ENCODE measurements at regions not wholly inside any gene's neighbourhood (a gene's known extent, or its start where the extent isn't known, plus 50 kb on each side); places are given as distances from the start of the nearest gene placed in this dataset.

DNA sequence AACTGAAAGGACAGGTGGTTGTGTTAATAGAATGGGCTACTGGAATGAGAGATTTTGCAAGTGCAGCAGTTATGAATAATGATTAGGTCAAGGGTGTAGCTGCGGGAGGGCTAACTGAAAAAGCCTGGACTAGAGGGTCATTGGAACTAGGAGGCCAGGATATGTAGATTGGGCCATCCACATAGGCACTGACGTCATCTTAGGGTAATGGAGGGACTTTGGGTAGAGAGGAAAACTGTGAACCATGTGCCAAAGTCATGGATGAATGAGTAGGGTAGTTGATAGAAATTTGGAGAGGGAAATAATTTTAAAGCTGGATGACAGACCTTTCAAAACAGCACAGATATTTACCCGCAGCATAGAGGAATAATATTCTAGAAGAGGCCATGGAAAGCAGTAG is 123.6 kb upstream of the SLITRK2 start:
- WGBS, 2 experiments (ENCODE audit: extremely low coverage in 2 of 2, insufficient read length in 1 of 2), result no CpG with 5 or more reads among the region's 3 CpGs
- no peak overlapping the region for H4K91ac ChIP-seq (ENCODE audit: insufficient read depth, low read depth, low read length)

More for the DNA sequence above, 123.6 kb upstream of the SLITRK2 start:
- Histone ChIP-seq H3K9me3 (ENCODE audit: control insufficient read depth, insufficient read depth, low read length) (peaks cover 2% of the 10 kb centered on the region; the same call in 1 of the 2 replicates), H4K20me1 (ENCODE audit: insufficient read depth, low read length) (no peaks in the 10 kb centered on the region), H3K27ac (ENCODE audit: insufficient read depth, low read length) (no peak overlapping the region), H3K36me3 (ENCODE audit: control insufficient read depth, insufficient read depth, low read length) (no peaks in the 10 kb centered on the region), H2BK5ac (ENCODE audit: low read depth, low read length, poor library complexity, severe bottlenecking) (no peak overlapping the region), H3K14ac (replicated peaks; ENCODE audit: low read depth, low read length) (no peak overlapping the region), H4K8ac (ENCODE audit: low read depth in 2 of 2, low read length in 2 of 2) (no peak overlapping the region), H3K9ac (ENCODE audit: low read depth, low read length) (no peak overlapping the region), H3K56ac (ENCODE audit: extremely low read depth, insufficient read depth, low read length) (no peak overlapping the region), H2BK120ac (ENCODE audit: low read depth, low read length) (no peak overlapping the region), H3K4me3 (ENCODE audit: insufficient read depth, low read depth, low read length) (no peak overlapping the region), H2AK5ac (ENCODE audit: low read depth, low read length) (no peak overlapping the region), H3K9me1 (ENCODE audit: insufficient read depth, low read length) (no peaks in the 10 kb centered on the region), H3K27me3 (ENCODE audit: control insufficient read depth, insufficient read depth, low read length) (no peaks in the 10 kb centered on the region), H3K18ac (ENCODE audit: low read depth, low read length) (no peak overlapping the region), H4K5ac (ENCODE audit: low read depth, low read length) (no peak overlapping the region), H2AFZ (replicated peaks; ENCODE audit: low read length, poor library complexity) (no peak overlapping the region), H3K79me1 (ENCODE audit: low read depth in 1 of 2, low read length in 2 of 2) (no peaks in the 10 kb centered on the region), H2AK9ac (replicated peaks; ENCODE audit: low read depth, low read length, poor library complexity) (no peak overlapping the region), H3K4me1 (ENCODE audit: control insufficient read depth, insufficient read depth, low read length) (no peaks in the 10 kb centered on the region), H2BK20ac (ENCODE audit: low read depth, low read length) (no peak overlapping the region), H3K4ac (ENCODE audit: low read depth, low read length) (no peak overlapping the region), H3K23ac (ENCODE audit: low read depth, low read length) (no peak overlapping the region), H2BK15ac (ENCODE audit: low read depth, low read length) (no peak overlapping the region), H3K4me2 (ENCODE audit: low read depth, low read length) (no peak overlapping the region)
- no TSS peak for BruUV-seq (replicated peaks)
- dilution Hi-C loops (cut with HindIII; ENCODE audit: low sequenced_read_pairs, unreplicated experiment), result no loop called here
- ChIA-PET CTCF (no interaction called here), POLR2A (ENCODE audit: unreplicated experiment) (no interaction called here)
- in situ Hi-C loops (cut with MboI; ENCODE audit: low sequenced_read_pairs), result no loop called here
- ATAC-seq (ENCODE audit: low read depth) (no peak), DNase-seq (no peak)
- no peak for TF ChIP-seq POLR2A (IDR thresholded peaks at IDR 0.05; ENCODE audit: low read depth, low read length)
- TF ChIP-seq SMC3 (IDR thresholded peaks at IDR 0.05; ENCODE audit: low read depth, low read length), result no peak
- TF ChIP-seq, protein P1, sequence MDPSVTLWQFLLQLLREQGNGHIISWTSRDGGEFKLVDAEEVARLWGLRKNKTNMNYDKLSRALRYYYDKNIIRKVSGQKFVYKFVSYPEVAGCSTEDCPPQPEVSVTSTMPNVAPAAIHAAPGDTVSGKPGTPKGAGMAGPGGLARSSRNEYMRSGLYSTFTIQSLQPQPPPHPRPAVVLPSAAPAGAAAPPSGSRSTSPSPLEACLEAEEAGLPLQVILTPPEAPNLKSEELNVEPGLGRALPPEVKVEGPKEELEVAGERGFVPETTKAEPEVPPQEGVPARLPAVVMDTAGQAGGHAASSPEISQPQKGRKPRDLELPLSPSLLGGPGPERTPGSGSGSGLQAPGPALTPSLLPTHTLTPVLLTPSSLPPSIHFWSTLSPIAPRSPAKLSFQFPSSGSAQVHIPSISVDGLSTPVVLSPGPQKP (IDR thresholded peaks at IDR 0.05; ENCODE audit: borderline replicate concordance, low read depth, low read length), result no peak
- intact Hi-C loops (cut with micrococcal nuclease), result no loop called here

All from IMR-90 (cell line).